T-cell (primary cell): ENCODE measurements at regions not wholly inside any gene's neighbourhood (a gene's known extent, or its start where the extent isn't known, plus 50 kb on each side); places are given as distances from the start of the nearest gene placed in this dataset.

ENCODE experiments used
- ATAC-seq, 4 experiments: fragments of 200-7000 bp in 3 of 4; fragments of 150-1000 bp in 1 of 4; cut with Tn5 transposase; replicated peaks in 1 of 4; 1 replicate in 3 of 4; 2 replicates in 1 of 4; pipeline ENCODE4 v1.10.0; 2021; ENCODE audit warnings: moderate library complexity in 3 of 4, mild to moderate bottlenecking in 2 of 4, moderate number of reproducible peaks in 1 of 4
- CTCF ChIA-PET, 2 donors: fragments of 300-600 bp; sonication (Branson Sonifier 250); formaldehyde crosslinking; loops; one replicate each; lab custom pipeline; 2022; ENCODE audit warnings: antibody characterized with exemption in 2 of 2; lab: Charles Lee
- POLR2A ChIA-PET, 2 donors: fragments of 300-600 bp; sonication (Branson Sonifier 250); formaldehyde crosslinking; loops; one replicate each; lab custom pipeline; 2022; ENCODE audit warnings: antibody characterized with exemption in 2 of 2; lab: Charles Lee
- DNase-seq, 35 experiments: peaks; one replicate each; pipeline versions ENCODE4 v3.0.0 to v3.0.0-alpha.2; 2013 to 2023
- H3K27ac ChIP-seq: one replicate; pipeline ENCODE4 v1.5.1; 2013; ENCODE audit warnings: low read length
- H3K27me3 ChIP-seq, 2 experiments: replicated peaks in 1 of 2; 1 replicate in 1 of 2; 2 replicates in 1 of 2; pipeline versions ENCODE4 v1.6.1 to v1.7.0; 2013; ENCODE audit warnings: low read length in 1 of 2, mixed read lengths in 1 of 2; ENCODE audit not compliant: control insufficient read depth in 2 of 2, insufficient read depth in 2 of 2; ENCODE audit errors: extremely low read depth in 1 of 2
- H3K36me3 ChIP-seq, 2 donors: 1 replicate in 1 of 2; 2 replicates in 1 of 2; pipeline versions ENCODE4 v1.6.1 to v1.7.0; 2013; ENCODE audit warnings: low read length in 1 of 2; ENCODE audit not compliant: control insufficient read depth in 2 of 2, insufficient read depth in 1 of 2; ENCODE audit errors: extremely low read depth in 1 of 2
- H3K4me1 ChIP-seq, 2 experiments: 1 replicate in 1 of 2; 2 replicates in 1 of 2; pipeline versions ENCODE4 v1.6.1 to v1.7.0; 2013; ENCODE audit warnings: low read length in 2 of 2, mixed read lengths in 1 of 2; ENCODE audit not compliant: insufficient read depth in 2 of 2, control insufficient read depth in 1 of 2; ENCODE audit errors: extremely low read depth in 1 of 2
- H3K4me3 ChIP-seq, 2 donors: 1 replicate in 1 of 2; 2 replicates in 1 of 2; pipeline versions ENCODE4 v1.5.1 to v1.7.0; 2013; ENCODE audit warnings: mild to moderate bottlenecking in 2 of 2, low read length in 1 of 2, moderate library complexity in 1 of 2; ENCODE audit not compliant: control insufficient read depth in 1 of 2; ENCODE audit errors: extremely low read depth in 1 of 2
- H3K9me3 ChIP-seq: 2 replicates; pipeline ENCODE4 v1.7.0; 2013
- H3K27ac Mint-ChIP-seq, 2 donors: one replicate each; pipeline ENCODE4 v1.8.0; 2020 to 2021; ENCODE audit warnings: mild to moderate bottlenecking in 2 of 2, mixed read lengths in 2 of 2
- H3K27me3 Mint-ChIP-seq, 2 donors: one replicate each; pipeline ENCODE4 v1.8.0; 2021 to 2022; ENCODE audit warnings: mixed read lengths in 2 of 2
- H3K36me3 Mint-ChIP-seq: one replicate; pipeline ENCODE4 v1.8.0; 2021; ENCODE audit warnings: mixed read lengths
- H3K4me1 Mint-ChIP-seq, 3 donors: one replicate each; pipeline ENCODE4 v1.8.0; 2020 to 2022; ENCODE audit warnings: mixed read lengths in 3 of 3, mild to moderate bottlenecking in 1 of 3
- H3K4me3 Mint-ChIP-seq, 3 donors: one replicate each; pipeline ENCODE4 v1.8.0; 2020 to 2022; ENCODE audit warnings: mild to moderate bottlenecking in 3 of 3, mixed read lengths in 3 of 3, moderate library complexity in 3 of 3
- H3K9me3 Mint-ChIP-seq, 3 donors: one replicate each; pipeline ENCODE4 v1.8.0; 2020 to 2022; ENCODE audit warnings: mixed read lengths in 3 of 3
- WGBS: methylation state at CpG from one replicate; pipeline ENCODE4 v1.1.5; 2013; ENCODE audit warnings: missing lambda C conversion rate; ENCODE audit not compliant: insufficient coverage; 5-methylcytosine and 5-hydroxymethylcytosine counted together

DNA sequence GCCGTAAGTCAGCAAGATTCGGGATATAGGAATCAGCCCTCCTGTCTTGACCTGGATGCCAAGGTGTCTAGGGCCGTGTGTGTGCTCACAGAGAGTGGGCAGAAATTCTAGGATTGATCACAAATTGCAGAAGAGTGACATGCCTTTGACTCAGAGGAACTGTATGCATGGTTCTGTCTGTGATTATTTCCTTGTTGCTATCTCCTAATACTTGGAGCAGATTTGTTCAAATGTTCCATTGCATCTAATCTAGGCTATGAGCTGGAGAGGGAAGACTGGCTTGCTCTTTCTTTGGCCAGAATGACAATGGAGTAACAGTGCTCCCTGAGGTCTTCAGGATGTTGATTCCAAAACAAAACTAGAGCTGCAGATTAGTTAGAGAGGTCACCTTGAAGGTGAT, 115.0 kb downstream of the EN1 start:
- Histone ChIP-seq H3K27ac (no peak overlapping the region), H3K4me3 (no peak overlapping the region), H3K4me1 (no peaks in the 10 kb centered on the region), H3K9me3 (no peaks in the 10 kb centered on the region), H3K27me3 (no peaks in the 10 kb centered on the region), H3K36me3 (no peaks in the 10 kb centered on the region)
- ATAC-seq (no peak), DNase-seq (no peak)
- POLR2A ChIA-PET = no interaction called here
- CTCF ChIA-PET = no interaction called here
- Mint-ChIP-seq H3K4me3 (no peak overlapping the region), H3K36me3 (no peaks in the 10 kb centered on the region), H3K4me1 (no peaks in the 10 kb centered on the region), H3K27ac (no peak overlapping the region), H3K27me3 (peaks cover 3 to 13% of the 10 kb centered on the region in 2 donors), H3K9me3 (peaks cover 0 to 4% (median 0%) of the 10 kb centered on the region in 3 donors)
- 88% methylated on average over 3 of the region's 3 CpGs for WGBS

DNA sequence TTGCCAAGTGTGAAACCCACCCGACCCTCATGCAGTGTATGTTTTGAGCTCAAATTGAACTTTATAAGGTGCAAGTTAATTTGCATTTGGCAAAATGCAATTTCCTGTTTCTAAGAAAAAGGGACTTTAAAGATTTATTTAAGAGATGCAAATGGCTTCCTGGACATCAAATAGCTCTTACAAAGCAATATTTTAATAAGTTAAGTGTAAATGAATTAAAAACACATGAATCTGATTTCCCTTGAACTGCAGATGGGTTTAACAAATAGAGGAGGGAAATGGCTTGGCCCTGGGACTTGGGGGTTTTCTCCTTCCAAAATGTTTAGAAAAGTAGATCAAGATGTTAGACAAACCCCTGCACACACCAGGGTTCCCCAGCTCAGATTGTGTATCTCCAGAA, 116.0 kb downstream of the EN1 start:
- no CpG with 5 or more reads among the region's 1 CpG for WGBS
- Histone ChIP-seq H3K4me1 (no peaks in the 10 kb centered on the region), H3K4me3 (no peak overlapping the region), H3K27me3 (no peaks in the 10 kb centered on the region), H3K9me3 (no peaks in the 10 kb centered on the region), H3K27ac (no peak overlapping the region), H3K36me3 (no peaks in the 10 kb centered on the region)
- POLR2A ChIA-PET = no interaction called here
- Mint-ChIP-seq H3K9me3 (peaks cover 3 to 4% (median 3%) of the 10 kb centered on the region in 3 donors), H3K36me3 (no peaks in the 10 kb centered on the region), H3K4me3 (no peak overlapping the region), H3K27ac (no peak overlapping the region), H3K27me3 (peaks cover 3 to 17% of the 10 kb centered on the region in 2 donors), H3K4me1 (no peaks in the 10 kb centered on the region)
- CTCF ChIA-PET = no interaction called here
- DNase-seq (no peak), ATAC-seq (no peak)

DNA sequence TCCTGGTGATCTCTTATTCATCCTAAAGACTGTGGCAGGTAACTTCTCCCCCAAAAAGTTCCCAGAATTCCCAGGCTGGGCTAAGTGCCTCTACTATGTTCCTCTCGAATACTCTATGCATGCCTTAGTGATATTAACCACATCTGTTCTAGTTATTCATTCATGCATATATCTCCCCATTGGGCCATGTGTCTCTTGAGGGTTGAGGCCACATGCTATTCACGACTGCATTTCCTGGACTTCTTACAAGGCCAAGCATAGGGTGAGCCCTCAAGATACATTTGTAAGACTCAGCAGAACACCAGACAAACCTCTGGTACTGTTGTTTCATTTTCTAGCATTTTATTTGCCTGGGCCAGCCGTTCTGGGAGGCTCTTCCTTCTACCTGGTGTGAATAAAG, 117.0 kb downstream of the EN1 start:
- H3K9me3 ChIP-seq = no peaks in the 10 kb centered on the region
- H3K36me3 ChIP-seq = no peaks in the 10 kb centered on the region
- H3K27ac Mint-ChIP-seq = no peak overlapping the region
- no peaks in the 10 kb centered on the region for H3K27me3 ChIP-seq
- 50% methylated on average over 1 of the region's 3 CpGs for WGBS
- DNase-seq (no peak), ATAC-seq (no peak)
- peaks cover 5 to 19% of the 10 kb centered on the region in 2 donors for H3K27me3 Mint-ChIP-seq
- no peak overlapping the region for H3K4me3 ChIP-seq
- peaks cover 3 to 4% (median 3%) of the 10 kb centered on the region in 3 donors for H3K9me3 Mint-ChIP-seq
- H3K36me3 Mint-ChIP-seq = no peaks in the 10 kb centered on the region
- no peak overlapping the region for H3K4me3 Mint-ChIP-seq
- no peaks in the 10 kb centered on the region for H3K4me1 Mint-ChIP-seq
- ChIA-PET POLR2A (no interaction called here), CTCF (no interaction called here)
- H3K4me1 ChIP-seq = no peaks in the 10 kb centered on the region
- no peak overlapping the region for H3K27ac ChIP-seq

DNA sequence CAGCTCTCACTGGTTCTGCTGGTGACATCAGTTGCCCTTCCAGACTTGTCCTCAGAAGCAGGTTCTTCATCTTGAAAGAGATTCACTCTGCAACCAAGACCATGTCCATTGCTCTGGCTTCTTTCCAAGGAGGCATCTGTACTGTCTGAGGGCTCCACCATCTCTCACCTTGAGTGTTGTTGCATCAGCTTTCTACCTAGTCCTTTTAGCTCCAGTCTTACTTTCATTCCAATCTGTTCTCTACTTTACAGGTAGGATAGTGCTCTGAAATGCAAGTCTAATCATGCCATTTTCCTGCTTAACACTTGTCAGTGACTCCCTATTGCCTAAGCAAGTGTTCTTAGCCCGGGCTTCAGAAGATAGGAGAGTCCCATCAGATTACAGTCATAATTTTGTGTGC, 117.7 kb downstream of the EN1 start:
- Histone ChIP-seq H3K36me3 (no peaks in the 10 kb centered on the region), H3K9me3 (no peaks in the 10 kb centered on the region), H3K4me1 (no peaks in the 10 kb centered on the region), H3K27me3 (peaks cover 0 to 3% of the 10 kb centered on the region in 2 experiments), H3K27ac (no peak overlapping the region), H3K4me3 (no peak overlapping the region)
- Mint-ChIP-seq H3K4me3 (no peak overlapping the region), H3K9me3 (peaks cover 3 to 4% (median 3%) of the 10 kb centered on the region in 3 donors), H3K27me3 (peaks cover 5 to 19% of the 10 kb centered on the region in 2 donors), H3K36me3 (no peaks in the 10 kb centered on the region), H3K27ac (no peak overlapping the region), H3K4me1 (no peaks in the 10 kb centered on the region)
- WGBS = 67% methylated on average over 1 of the region's 1 CpG
- DNase-seq (no peak), ATAC-seq (no peak)
- ChIA-PET CTCF (no interaction called here), POLR2A (no interaction called here)

DNA sequence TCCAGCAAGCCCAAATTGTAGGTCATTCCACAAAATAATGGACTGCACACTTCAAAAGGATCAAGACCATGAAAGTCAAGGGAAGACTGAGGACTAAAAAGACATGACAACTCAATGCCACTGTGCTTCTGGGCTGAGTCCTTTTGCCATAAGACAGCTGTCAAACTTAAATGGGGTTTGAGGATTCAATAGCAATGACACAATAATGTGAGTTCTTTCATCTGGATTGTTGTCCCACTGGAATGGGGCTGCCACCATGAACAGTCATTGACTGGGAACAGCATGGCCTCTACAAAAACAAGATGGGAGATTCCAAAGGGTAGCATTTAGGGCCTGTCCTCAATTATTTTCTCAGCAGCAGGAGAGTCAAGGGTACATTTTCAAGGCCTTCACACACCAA, 118.5 kb downstream of the EN1 start:
- Histone ChIP-seq H3K9me3 (no peaks in the 10 kb centered on the region), H3K36me3 (no peaks in the 10 kb centered on the region), H3K4me1 (no peaks in the 10 kb centered on the region), H3K27ac (no peak overlapping the region), H3K27me3 (peaks cover 0 to 3% of the 10 kb centered on the region in 2 experiments), H3K4me3 (no peak overlapping the region)
- H3K4me3 Mint-ChIP-seq = no peak overlapping the region
- no peaks in the 10 kb centered on the region for H3K36me3 Mint-ChIP-seq
- DNase-seq = no peak
- H3K27me3 Mint-ChIP-seq = peaks cover 5 to 19% of the 10 kb centered on the region in 2 donors
- ChIA-PET POLR2A (no interaction called here), CTCF (no interaction called here)
- no peak overlapping the region for H3K27ac Mint-ChIP-seq
- no peaks in the 10 kb centered on the region for H3K4me1 Mint-ChIP-seq
- peaks cover 3 to 4% (median 3%) of the 10 kb centered on the region in 3 donors for H3K9me3 Mint-ChIP-seq
- ATAC-seq = no peak

DNA sequence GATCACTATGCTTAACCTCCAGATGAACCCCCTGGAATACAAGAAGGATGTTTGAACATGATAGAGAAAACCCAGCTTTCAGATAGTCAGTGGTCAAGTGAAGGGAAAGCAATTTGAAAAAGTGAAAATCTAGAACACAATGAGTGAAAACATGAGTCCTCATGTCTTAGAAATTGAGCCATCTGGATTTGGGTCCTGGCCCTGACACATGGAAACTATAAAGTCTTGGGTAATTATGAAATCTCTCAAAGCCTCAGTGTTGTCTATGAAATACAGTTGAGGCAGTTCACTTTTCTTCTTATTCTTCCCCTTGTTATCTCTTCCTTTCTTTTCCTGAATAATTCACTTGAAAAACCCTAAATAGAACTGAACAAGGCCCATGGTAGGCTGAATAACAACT, 120.6 kb downstream of the EN1 start:
- peaks cover 8 to 17% of the 10 kb centered on the region in 2 donors for H3K27me3 Mint-ChIP-seq
- no peak for ATAC-seq
- H3K4me3 Mint-ChIP-seq = no peak overlapping the region
- Histone ChIP-seq H3K27me3 (peaks cover 0 to 3% of the 10 kb centered on the region in 2 experiments), H3K4me3 (no peak overlapping the region), H3K9me3 (no peaks in the 10 kb centered on the region), H3K4me1 (no peaks in the 10 kb centered on the region), H3K27ac (no peak overlapping the region), H3K36me3 (no peaks in the 10 kb centered on the region)
- no peak for DNase-seq
- no peak overlapping the region for H3K27ac Mint-ChIP-seq
- H3K9me3 Mint-ChIP-seq = peaks cover 3 to 4% (median 3%) of the 10 kb centered on the region in 3 donors
- CTCF ChIA-PET = no interaction called here
- POLR2A ChIA-PET = no interaction called here
- H3K4me1 Mint-ChIP-seq = no peaks in the 10 kb centered on the region
- H3K36me3 Mint-ChIP-seq = no peaks in the 10 kb centered on the region

DNA sequence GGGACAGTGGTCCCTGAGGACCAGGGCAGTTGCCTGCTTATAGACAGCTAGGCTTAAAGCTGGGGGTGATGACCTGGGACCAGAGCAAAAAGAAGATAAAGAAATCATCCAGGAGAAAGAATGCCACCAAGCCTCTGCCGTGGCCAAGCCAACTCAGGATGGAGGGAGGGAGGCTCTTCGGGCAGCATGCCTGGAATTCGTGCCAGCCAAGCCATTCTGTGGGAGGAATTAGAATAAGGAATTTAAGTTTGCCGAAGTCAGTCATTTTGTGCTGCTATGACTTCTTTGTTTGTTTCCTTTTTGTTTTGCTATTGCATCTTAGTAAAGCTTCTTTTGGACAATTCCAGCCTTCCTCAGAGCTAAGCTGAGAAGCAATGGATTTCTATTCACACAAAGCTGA, 124.1 kb downstream of the EN1 start:
- ChIA-PET POLR2A (no interaction called here), CTCF (no interaction called here)
- Histone ChIP-seq H3K27ac (no peak overlapping the region), H3K9me3 (no peaks in the 10 kb centered on the region), H3K27me3 (peaks cover 0 to 3% of the 10 kb centered on the region in 2 experiments), H3K4me3 (no peak overlapping the region), H3K4me1 (no peaks in the 10 kb centered on the region), H3K36me3 (no peaks in the 10 kb centered on the region)
- DNase-seq (no peak), ATAC-seq (no peak)
- Mint-ChIP-seq H3K4me3 (no peak overlapping the region), H3K27ac (no peak overlapping the region), H3K9me3 (peaks cover 3 to 7% (median 3%) of the 10 kb centered on the region in 3 donors), H3K36me3 (no peaks in the 10 kb centered on the region), H3K27me3 (peaks cover 8 to 18% of the 10 kb centered on the region in 2 donors), H3K4me1 (no peaks in the 10 kb centered on the region)
- WGBS = 79% methylated on average over 3 of the region's 4 CpGs
